Testis (tissue), 2 donors: ENCODE measurements at regions not wholly inside any gene's neighbourhood (a gene's known extent, or its start where the extent isn't known, plus 50 kb on each side); places are given as distances from the start of the nearest gene placed in this dataset.

Experiments
- DNase-seq: peaks from one replicate; pipeline ENCODE4 v3.0.0-alpha.2; 2019
- H3K27ac ChIP-seq, 2 donors: fragments of 200-600 bp; sonication (generic); one replicate each; pipeline ENCODE4 v1.5.1; 2019
- H3K27me3 ChIP-seq: fragments of 200-600 bp; sonication (generic); one replicate; pipeline ENCODE4 v1.5.1; 2019
- H3K36me3 ChIP-seq: fragments of 200-600 bp; sonication (generic); one replicate; pipeline ENCODE4 v1.5.1; 2017; ENCODE audit warnings: low read depth; ENCODE audit errors: missing control alignments
- H3K4me1 ChIP-seq: fragments of 200-600 bp; sonication (generic); one replicate; pipeline ENCODE4 v1.5.1; 2019
- H3K4me3 ChIP-seq, 2 donors: fragments of 200-600 bp; sonication (generic); one replicate each; pipeline ENCODE4 v1.5.1; 2017 to 2019
- H3K9me3 ChIP-seq: fragments of 200-600 bp; sonication (generic); one replicate; pipeline ENCODE4 v1.5.1; 2017
- CTCF ChIP-seq, 3 experiments: fragments of 450-650 bp in 2 of 3; fragments of 200-600 bp in 1 of 3; sonication (generic) in 1 of 3; IDR thresholded peaks; one replicate each; pipeline ENCODE4 v1.5.1; 2016 to 2019; ENCODE audit warnings: antibody characterized with exemption in 3 of 3, mild to moderate bottlenecking in 2 of 3, moderate library complexity in 1 of 3
- POLR2A ChIP-seq: fragments of 450-650 bp; IDR thresholded peaks from one replicate; pipeline ENCODE4 v1.6.1; 2017; ENCODE audit warnings: antibody characterized with exemption, mild to moderate bottlenecking, moderate library complexity
- WGBS, 2 donors: methylation state at CpG; one replicate each; pipeline ENCODE4 v1.1.5; 2018; 5-methylcytosine and 5-hydroxymethylcytosine counted together
- intact Hi-C: fragments of 100-400 bp; cut with DNase I; formaldehyde crosslinking; loops from one replicate; pipeline ENCODE4 v1.15.1; 2023; ENCODE audit warnings: low total_unique reads

- WGBS, 2 donors, result 68 to 96% methylated on average over 1 of the region's 1 CpG
- Histone ChIP-seq H3K4me3 (no peak overlapping the region), H3K27me3 (no peaks in the 10 kb centered on the region), H3K36me3 (no peaks in the 10 kb centered on the region), H3K4me1 (no peaks in the 10 kb centered on the region), H3K27ac (no peak overlapping the region), H3K9me3 (no peaks in the 10 kb centered on the region)
- DNase-seq, result no peak
- TF ChIP-seq CTCF (IDR thresholded peaks at IDR 0.05), result no peak
- TF ChIP-seq POLR2A, result no peak
- intact Hi-C loops, result no loop called here
These were observed 629.3 kb upstream of the RGMB start for GRCh38 chr5:98144116-98144515.

- 67 to 78% methylated on average over 2 of the region's 2 CpGs for WGBS, 2 donors
These were observed 628.8 kb upstream of the RGMB start for GRCh38 chr5:98144710-98145109.

GRCh38 chr5:98157368-98157767, 616.1 kb upstream of the RGMB start:
- no peak for DNase-seq
- no peaks in the 10 kb centered on the region for H3K36me3 ChIP-seq
- 82 to 84% methylated on average over 4 of the region's 4 CpGs for WGBS, 2 donors
- no peak overlapping the region for H3K27ac ChIP-seq
- H3K4me3 ChIP-seq, result no peak overlapping the region
- intact Hi-C loops, result no loop called here
- no peaks in the 10 kb centered on the region for H3K27me3 ChIP-seq
- peaks cover 4% of the 10 kb centered on the region for H3K4me1 ChIP-seq
- TF ChIP-seq POLR2A, result no peak
- no peak for TF ChIP-seq CTCF (IDR thresholded peaks at IDR 0.05)
- H3K9me3 ChIP-seq, result no peaks in the 10 kb centered on the region

More at GRCh38 chr5:98144710-98145109, 628.8 kb upstream of the RGMB start:
- no peaks in the 10 kb centered on the region for H3K27me3 ChIP-seq
- H3K4me1 ChIP-seq, result no peaks in the 10 kb centered on the region
- no peaks in the 10 kb centered on the region for H3K36me3 ChIP-seq
- DNase-seq, result no peak
- intact Hi-C loops, result no loop called here
- H3K9me3 ChIP-seq, result no peaks in the 10 kb centered on the region
- H3K4me3 ChIP-seq, result no peak overlapping the region
- H3K27ac ChIP-seq, result no peak overlapping the region
- TF ChIP-seq CTCF (IDR thresholded peaks at IDR 0.05), result no peak
- no peak for TF ChIP-seq POLR2A

GRCh38 chr5:98158440-98158839, 615.0 kb upstream of the RGMB start:
- Histone ChIP-seq H3K4me1 (peaks cover 4% of the 10 kb centered on the region), H3K36me3 (no peaks in the 10 kb centered on the region), H3K4me3 (no peak overlapping the region), H3K27ac (no peak overlapping the region), H3K9me3 (no peaks in the 10 kb centered on the region), H3K27me3 (no peaks in the 10 kb centered on the region)
- DNase-seq, result no peak
- no peak for TF ChIP-seq POLR2A
- no peak for TF ChIP-seq CTCF (IDR thresholded peaks at IDR 0.05)
- intact Hi-C loops, result no loop called here
- WGBS, 2 donors, result 95% methylated on average over 6 of the region's 6 CpGs

GRCh38 chr5:98163796-98164493, 609.5 kb upstream of the RGMB start:
- H3K27me3 ChIP-seq, result no peaks in the 10 kb centered on the region
- H3K36me3 ChIP-seq, result no peaks in the 10 kb centered on the region
- H3K27ac ChIP-seq, result no peak overlapping the region
- H3K4me3 ChIP-seq, result no peak overlapping the region
- 56 to 73% methylated on average over 4 of the region's 4 CpGs for WGBS, 2 donors
- intact Hi-C loops, result no loop called here
- no peaks in the 10 kb centered on the region for H3K4me1 ChIP-seq
- no peaks in the 10 kb centered on the region for H3K9me3 ChIP-seq
- no peak for DNase-seq
- no peak for TF ChIP-seq CTCF (IDR thresholded peaks at IDR 0.05)
- no peak for TF ChIP-seq POLR2A
